ENCODE measurements at regions not wholly inside any gene's neighbourhood (a gene's known extent, or its start where the extent isn't known, plus 50 kb on each side); places are given as distances from the start of the nearest gene placed in this dataset.
A peak's percentile ranks its signal among the peaks of the same experiment; 100 is the strongest.

GRCh38 chr13:61002686-61003085 lies 413.0 kb downstream of the PCDH20 start:
- H3K9me3 ChIP-seq, result no peaks in the 10 kb centered on the region
- ATAC-seq, result no peak
- H3K27me3 ChIP-seq, result no peaks in the 10 kb centered on the region
- H3K4me1 ChIP-seq, result no peaks in the 10 kb centered on the region
- H3K4me3 ChIP-seq, result no peak overlapping the region
- TF ChIP-seq POLR2A (IDR thresholded peaks at IDR 0.05), result no peak
- no peak for TF ChIP-seq CTCF (IDR thresholded peaks at IDR 0.05)
- 14% methylated on average over 1 of the region's 1 CpG for WGBS (ENCODE audit: insufficient coverage, low coverage, low lambda C conversion rate, missing lambda C conversion rate)
- no peak overlapping the region for H3K27ac ChIP-seq
- no peaks in the 10 kb centered on the region for H3K36me3 ChIP-seq
- intact Hi-C loops (cut with DNase I), result no loop called here
- DNase-seq, result no peak

GRCh38 chr13:60990032-60990733 lies 425.5 kb downstream of the PCDH20 start:
- Histone ChIP-seq H3K27ac (no peak overlapping the region), H3K36me3 (no peaks in the 10 kb centered on the region), H3K4me3 (no peak overlapping the region), H3K27me3 (no peaks in the 10 kb centered on the region), H3K4me1 (no peaks in the 10 kb centered on the region), H3K9me3 (no peaks in the 10 kb centered on the region)
- ATAC-seq, result peak in 1 of 4 donors; percentile 18
- TF ChIP-seq POLR2A (IDR thresholded peaks at IDR 0.05) (no peak), CTCF (IDR thresholded peaks at IDR 0.05) (peak in 1 of 4 donors; percentile 11)
- DNase-seq, result no peak
- intact Hi-C loops (cut with DNase I), result no loop called here
- 28% methylated on average over 3 of the region's 4 CpGs for WGBS (ENCODE audit: insufficient coverage, low coverage, low lambda C conversion rate, missing lambda C conversion rate)

GRCh38 chr13:60986301-60986700 lies 429.3 kb downstream of the PCDH20 start:
- no peaks in the 10 kb centered on the region for H3K27me3 ChIP-seq
- H3K4me1 ChIP-seq, result no peaks in the 10 kb centered on the region
- intact Hi-C loops (cut with DNase I), result no loop called here
- H3K27ac ChIP-seq, result no peak overlapping the region
- ATAC-seq, result no peak
- no peak overlapping the region for H3K4me3 ChIP-seq
- no peak for DNase-seq
- 47% methylated on average over 1 of the region's 1 CpG for WGBS (ENCODE audit: insufficient coverage, low coverage, low lambda C conversion rate, missing lambda C conversion rate)
- no peaks in the 10 kb centered on the region for H3K9me3 ChIP-seq
- H3K36me3 ChIP-seq, result no peaks in the 10 kb centered on the region
- TF ChIP-seq CTCF (IDR thresholded peaks at IDR 0.05), result no peak
- no peak for TF ChIP-seq POLR2A (IDR thresholded peaks at IDR 0.05)

GRCh38 chr13:60981407-60981806 lies 434.2 kb downstream of the PCDH20 start:
- intact Hi-C loops (cut with DNase I), result no loop called here
- 75% methylated on average over 3 of the region's 3 CpGs for WGBS (ENCODE audit: insufficient coverage, low coverage, low lambda C conversion rate, missing lambda C conversion rate)
- no peak overlapping the region for H3K4me3 ChIP-seq
- H3K27ac ChIP-seq, result no peak overlapping the region
- no peaks in the 10 kb centered on the region for H3K9me3 ChIP-seq
- no peaks in the 10 kb centered on the region for H3K36me3 ChIP-seq
- no peak for ATAC-seq
- no peak for DNase-seq
- TF ChIP-seq CTCF (IDR thresholded peaks at IDR 0.05), result no peak
- no peak for TF ChIP-seq POLR2A (IDR thresholded peaks at IDR 0.05)
- no peaks in the 10 kb centered on the region for H3K4me1 ChIP-seq
- H3K27me3 ChIP-seq, result no peaks in the 10 kb centered on the region

GRCh38 chr13:60976367-60976766 lies 439.3 kb downstream of the PCDH20 start:
- H3K36me3 ChIP-seq, result no peaks in the 10 kb centered on the region
- H3K4me3 ChIP-seq, result no peak overlapping the region
- intact Hi-C loops (cut with DNase I), result no loop called here
- DNase-seq, result no peak
- no peak for TF ChIP-seq POLR2A (IDR thresholded peaks at IDR 0.05)
- TF ChIP-seq CTCF (IDR thresholded peaks at IDR 0.05), result no peak
- H3K9me3 ChIP-seq, result no peaks in the 10 kb centered on the region
- no peaks in the 10 kb centered on the region for H3K27me3 ChIP-seq
- H3K4me1 ChIP-seq, result no peaks in the 10 kb centered on the region
- no peak for ATAC-seq
- H3K27ac ChIP-seq, result no peak overlapping the region
